ENCODE measurements at regions not wholly inside any gene's neighbourhood (a gene's known extent, or its start where the extent isn't known, plus 50 kb on each side); places are given as distances from the start of the nearest gene placed in this dataset.
A peak's percentile ranks its signal among the peaks of the same experiment; 100 is the strongest.

DNA sequence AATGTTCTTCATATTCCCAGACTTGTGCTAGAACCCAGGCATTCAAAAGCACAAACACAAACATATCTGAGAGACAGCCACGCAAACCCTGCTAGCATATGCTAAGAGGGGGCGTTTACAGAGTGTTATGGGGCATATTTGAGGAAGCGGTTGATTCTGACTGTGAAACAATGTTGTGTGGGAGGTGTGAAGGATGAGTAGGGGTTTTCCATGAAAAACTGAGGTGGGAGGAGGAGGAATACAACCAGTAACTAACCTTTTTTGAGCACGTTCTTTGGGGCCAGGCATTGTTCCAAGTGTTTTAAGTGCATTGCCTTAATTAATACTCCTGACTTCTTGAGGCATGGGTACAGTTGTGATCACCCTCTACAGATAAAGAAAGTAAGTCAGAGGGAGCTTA, 499.5 kb downstream of the AACS start (continued):
- TF ChIP-seq, protein P1, sequence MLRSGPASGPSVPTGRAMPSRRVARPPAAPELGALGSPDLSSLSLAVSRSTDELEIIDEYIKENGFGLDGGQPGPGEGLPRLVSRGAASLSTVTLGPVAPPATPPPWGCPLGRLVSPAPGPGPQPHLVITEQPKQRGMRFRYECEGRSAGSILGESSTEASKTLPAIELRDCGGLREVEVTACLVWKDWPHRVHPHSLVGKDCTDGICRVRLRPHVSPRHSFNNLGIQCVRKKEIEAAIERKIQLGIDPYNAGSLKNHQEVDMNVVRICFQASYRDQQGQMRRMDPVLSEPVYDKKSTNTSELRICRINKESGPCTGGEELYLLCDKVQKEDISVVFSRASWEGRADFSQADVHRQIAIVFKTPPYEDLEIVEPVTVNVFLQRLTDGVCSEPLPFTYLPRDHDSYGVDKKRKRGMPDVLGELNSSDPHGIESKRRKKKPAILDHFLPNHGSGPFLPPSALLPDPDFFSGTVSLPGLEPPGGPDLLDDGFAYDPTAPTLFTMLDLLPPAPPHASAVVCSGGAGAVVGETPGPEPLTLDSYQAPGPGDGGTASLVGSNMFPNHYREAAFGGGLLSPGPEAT (IDR thresholded peaks at IDR 0.05; ENCODE audit: low read depth) = peak; percentile 76
- TF ChIP-seq ZNF217 (IDR thresholded peaks at IDR 0.05) (no peak), NR2C1 (IDR thresholded peaks at IDR 0.05) (no peak), POU2F2 (IDR thresholded peaks at IDR 0.05; ENCODE audit: borderline replicate concordance, low read depth, low read length) (no peak), RFX5 (IDR thresholded peaks at IDR 0.05; ENCODE audit: low read depth, low read length) (no peak), STAT1 (conservative IDR thresholded peaks at IDR 0.05) (no peak), BRCA1 (IDR thresholded peaks at IDR 0.05; ENCODE audit: low read depth, low read length) (no peak), TAF1 (IDR thresholded peaks at IDR 0.05; ENCODE audit: borderline replicate concordance, low read depth, low read length) (no peak), CEBPB (IDR thresholded peaks at IDR 0.05; ENCODE audit: borderline replicate concordance in 1 of 2, low read depth in 2 of 2, low read length in 2 of 2) (no peak), CREB1 (IDR thresholded peaks at IDR 0.05; ENCODE audit: low read depth) (no peak), DPF2 (IDR thresholded peaks at IDR 0.05) (peak; percentile 64; the same call in 1 of the 2 replicates), ZBED1 (IDR thresholded peaks at IDR 0.05; ENCODE audit: borderline replicate concordance) (no peak), SPI1 (IDR thresholded peaks at IDR 0.05; ENCODE audit: borderline replicate concordance, insufficient read depth, low read depth, low read length) (peak; percentile 70), HDAC2 (IDR thresholded peaks at IDR 0.05) (no peak)
- TF ChIP-seq, protein P2, sequence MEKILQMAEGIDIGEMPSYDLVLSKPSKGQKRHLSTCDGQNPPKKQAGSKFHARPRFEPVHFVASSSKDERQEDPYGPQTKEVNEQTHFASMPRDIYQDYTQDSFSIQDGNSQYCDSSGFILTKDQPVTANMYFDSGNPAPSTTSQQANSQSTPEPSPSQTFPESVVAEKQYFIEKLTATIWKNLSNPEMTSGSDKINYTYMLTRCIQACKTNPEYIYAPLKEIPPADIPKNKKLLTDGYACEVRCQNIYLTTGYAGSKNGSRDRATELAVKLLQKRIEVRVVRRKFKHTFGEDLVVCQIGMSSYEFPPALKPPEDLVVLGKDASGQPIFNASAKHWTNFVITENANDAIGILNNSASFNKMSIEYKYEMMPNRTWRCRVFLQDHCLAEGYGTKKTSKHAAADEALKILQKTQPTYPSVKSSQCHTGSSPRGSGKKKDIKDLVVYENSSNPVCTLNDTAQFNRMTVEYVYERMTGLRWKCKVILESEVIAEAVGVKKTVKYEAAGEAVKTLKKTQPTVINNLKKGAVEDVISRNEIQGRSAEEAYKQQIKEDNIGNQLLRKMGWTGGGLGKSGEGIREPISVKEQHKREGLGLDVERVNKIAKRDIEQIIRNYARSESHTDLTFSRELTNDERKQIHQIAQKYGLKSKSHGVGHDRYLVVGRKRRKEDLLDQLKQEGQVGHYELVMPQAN (conservative IDR thresholded peaks at IDR 0.05) = no peak
